Umbilical cord (tissue), 1 donor: ENCODE measurements at regions not wholly inside any gene's neighbourhood (a gene's known extent, or its start where the extent isn't known, plus 50 kb on each side); places are given as distances from the start of the nearest gene placed in this dataset.
"Not testable (repeated sequence)": the region's sequence is repeated elsewhere in the genome, so short reads cannot be mapped to it uniquely, and the experiment has no call there.

ENCODE experiments used
- DNase-seq: peaks from one replicate; pipeline ENCODE4 v3.0.0-alpha.2; 2015; ENCODE audit warnings: low spot score

GRCh38 chr13:80083081-80083852 lies 257.7 kb downstream of the SPRY2 start:
- peak; percentile 9 for DNase-seq

- peak; percentile 11 for DNase-seq
Observed at GRCh38 chr13:80082396-80083080, 258.4 kb downstream of the SPRY2 start.

GRCh38 chr13:80074811-80075210 lies 266.1 kb downstream of the SPRY2 start:
- no peak for DNase-seq

GRCh38 chr13:80074143-80074752 lies 266.7 kb downstream of the SPRY2 start:
- no peak for DNase-seq

- no peak for DNase-seq
Observed at GRCh38 chr13:80072231-80072630, 268.7 kb downstream of the SPRY2 start.

GRCh38 chr13:80070024-80070703 lies 270.8 kb downstream of the SPRY2 start:
- DNase-seq, result peak; percentile 15

- DNase-seq, result no peak
Observed at GRCh38 chr13:80069374-80069773, 271.6 kb downstream of the SPRY2 start.

- DNase-seq, result no peak
Observed at GRCh38 chr13:80065996-80066395, 274.9 kb downstream of the SPRY2 start.

- DNase-seq, result not testable (repeated sequence)
Observed at GRCh38 chr13:80062416-80062815, 278.5 kb downstream of the SPRY2 start.

GRCh38 chr13:80059789-80060188 lies 281.1 kb downstream of the SPRY2 start:
- no peak for DNase-seq

GRCh38 chr13:80058626-80059025 lies 282.3 kb downstream of the SPRY2 start:
- no peak for DNase-seq

GRCh38 chr13:80055847-80056246 lies 285.1 kb downstream of the SPRY2 start:
- DNase-seq, result peak; percentile 56

GRCh38 chr13:80054806-80055205 lies 286.1 kb downstream of the SPRY2 start:
- DNase-seq, result no peak

- DNase-seq, result no peak
Observed at GRCh38 chr13:80052286-80052685, 288.6 kb downstream of the SPRY2 start.

GRCh38 chr13:80050252-80050651 lies 290.7 kb downstream of the SPRY2 start:
- no peak for DNase-seq

GRCh38 chr13:80048802-80049201 lies 292.1 kb downstream of the SPRY2 start:
- DNase-seq, result peak; percentile 90

- no peak for DNase-seq
Observed at GRCh38 chr13:80048030-80048429, 292.9 kb downstream of the SPRY2 start.

- peak; percentile 22 for DNase-seq
Observed at GRCh38 chr13:80047406-80047805, 293.5 kb downstream of the SPRY2 start.

GRCh38 chr13:80040981-80041317 lies 300.0 kb downstream of the SPRY2 start:
- DNase-seq, result no peak

- peak; percentile 18 for DNase-seq
Observed at GRCh38 chr13:80040196-80040980, 300.5 kb downstream of the SPRY2 start.

GRCh38 chr13:80039000-80039399 lies 301.9 kb downstream of the SPRY2 start:
- DNase-seq, result no peak
